Fibroblast of skin of left quadriceps (primary cell): ENCODE measurements at regions not wholly inside any gene's neighbourhood (a gene's known extent, or its start where the extent isn't known, plus 50 kb on each side); places are given as distances from the start of the nearest gene placed in this dataset.
A peak's percentile ranks its signal among the peaks of the same experiment; 100 is the strongest.
"Not testable (repeated sequence)": the region's sequence is repeated elsewhere in the genome, so short reads cannot be mapped to it uniquely, and the experiment has no call there.

Experiments used
- DNase-seq, 2 experiments: peaks; one replicate each; pipeline ENCODE4 v3.0.0-alpha.2; 2013; ENCODE audit warnings: low read depth in 2 of 2

- no peak for DNase-seq
These were observed 200.2 kb upstream of the PHF14 start for GRCh38 chr7:10773430-10773829.

GRCh38 chr7:10779465-10780399 is 193.9 kb upstream of the PHF14 start:
- DNase-seq, result no peak

GRCh38 chr7:10780400-10780747 is 193.3 kb upstream of the PHF14 start:
- DNase-seq, result no peak

- not testable (repeated sequence) for DNase-seq
These were observed 186.7 kb upstream of the PHF14 start for GRCh38 chr7:10786976-10787375.

- no peak for DNase-seq
These were observed 184.5 kb upstream of the PHF14 start for GRCh38 chr7:10789170-10789569.

- DNase-seq, result no peak
These were observed 182.8 kb upstream of the PHF14 start for GRCh38 chr7:10790910-10791309.

GRCh38 chr7:10793995-10794775 is 179.5 kb upstream of the PHF14 start:
- DNase-seq, result peak in 1 of 2 experiments; percentile 0

GRCh38 chr7:10797157-10797556 is 176.5 kb upstream of the PHF14 start:
- no peak for DNase-seq

GRCh38 chr7:10798044-10798443 is 175.6 kb upstream of the PHF14 start:
- no peak for DNase-seq

GRCh38 chr7:10799475-10799874 is 174.2 kb upstream of the PHF14 start:
- DNase-seq, result no peak

- DNase-seq, result no peak
These were observed 171.7 kb upstream of the PHF14 start for GRCh38 chr7:10802011-10802410.

GRCh38 chr7:10802526-10802925 is 171.1 kb upstream of the PHF14 start:
- peak; percentile 34 to 44 for DNase-seq

GRCh38 chr7:10803720-10804119 is 170.0 kb upstream of the PHF14 start:
- DNase-seq, result no peak

- no peak for DNase-seq
These were observed 168.9 kb upstream of the PHF14 start for GRCh38 chr7:10804770-10805169.

- no peak for DNase-seq
These were observed 158.1 kb upstream of the PHF14 start for GRCh38 chr7:10815546-10815945.

- DNase-seq, result no peak
These were observed 152.5 kb upstream of the PHF14 start for GRCh38 chr7:10821156-10821555.

- DNase-seq, result no peak
These were observed 149.5 kb upstream of the PHF14 start for GRCh38 chr7:10824154-10824553.

- no peak for DNase-seq
These were observed 135.4 kb upstream of the PHF14 start for GRCh38 chr7:10838228-10838627.

GRCh38 chr7:10845225-10845624 is 128.4 kb upstream of the PHF14 start:
- no peak for DNase-seq

GRCh38 chr7:10855583-10855982 is 118.1 kb upstream of the PHF14 start:
- no peak for DNase-seq

- no peak for DNase-seq
These were observed 113.2 kb upstream of the PHF14 start for GRCh38 chr7:10860516-10860915.

- no peak for DNase-seq
These were observed 110.2 kb upstream of the PHF14 start for GRCh38 chr7:10863476-10863875.

- no peak for DNase-seq
These were observed 99.0 kb upstream of the PHF14 start for GRCh38 chr7:10874666-10875065.
